DOHH2 (cell line): ENCODE measurements at regions not wholly inside any gene's neighbourhood (a gene's known extent, or its start where the extent isn't known, plus 50 kb on each side); places are given as distances from the start of the nearest gene placed in this dataset.
"Not testable (repeated sequence)": the region's sequence is repeated elsewhere in the genome, so short reads cannot be mapped to it uniquely, and the experiment has no call there.

Experiments used
- H3F3A ChIP-seq: fragments of 200-600 bp; sonication (generic), shearing (Covaris generic); 2 replicates; pipeline ENCODE4 v1.6.0; 2016; ENCODE audit warnings: antibody characterized with exemption, mild to moderate bottlenecking; ENCODE audit not compliant: control insufficient read depth, insufficient read depth
- H3K27ac ChIP-seq: fragments of 200-600 bp; sonication (generic); 2 replicates; pipeline ENCODE4 v1.5.1; 2014; ENCODE audit warnings: low read depth, mild to moderate bottlenecking, low read length, moderate library complexity
- H3K27me3 ChIP-seq: fragments of 200-600 bp; sonication (generic); 2 replicates; pipeline ENCODE4 v1.6.1; 2014; ENCODE audit warnings: mild to moderate bottlenecking, low read length, mixed read lengths; ENCODE audit not compliant: control insufficient read depth
- H3K36me3 ChIP-seq: fragments of 200-600 bp; sonication (generic); 2 replicates; pipeline ENCODE4 v1.6.1; 2014; ENCODE audit warnings: mild to moderate bottlenecking, low read length, moderate library complexity, mixed read lengths; ENCODE audit not compliant: control insufficient read depth
- H3K4me1 ChIP-seq: fragments of 200-600 bp; sonication (generic); 2 replicates; pipeline ENCODE4 v1.6.1; 2014; ENCODE audit warnings: mild to moderate bottlenecking, low read length, mixed read lengths; ENCODE audit not compliant: control insufficient read depth
- H3K4me2 ChIP-seq: fragments of 200-600 bp; sonication (generic); 2 replicates; pipeline ENCODE4 v1.6.0; 2014; ENCODE audit warnings: mild to moderate bottlenecking, low read length, moderate library complexity
- H3K4me3 ChIP-seq: fragments of 200-600 bp; sonication (generic); 2 replicates; pipeline ENCODE4 v1.5.1; 2014; ENCODE audit warnings: mild to moderate bottlenecking, low read length, mixed read lengths
- H3K79me2 ChIP-seq: fragments of 200-600 bp; sonication (generic); 2 replicates; pipeline ENCODE4 v1.6.1; 2014; ENCODE audit warnings: mild to moderate bottlenecking, low read length, mixed read lengths; ENCODE audit not compliant: control insufficient read depth
- H3K9me2 ChIP-seq: fragments of 200-600 bp; sonication (generic); replicated peaks from 2 replicates; pipeline ENCODE4 v1.6.1; 2014; ENCODE audit warnings: mild to moderate bottlenecking, low read length, mixed read lengths; ENCODE audit not compliant: control insufficient read depth
- H3K9me3 ChIP-seq: fragments of 200-600 bp; sonication (generic); 2 replicates; pipeline ENCODE4 v1.6.1; 2014; ENCODE audit warnings: antibody characterized with exemption, low read length, mixed read lengths; ENCODE audit not compliant: control insufficient read depth, insufficient read depth
- H4K20me1 ChIP-seq: fragments of 200-600 bp; sonication (generic); 2 replicates; pipeline ENCODE4 v1.6.0; 2014; ENCODE audit warnings: low read depth, mild to moderate bottlenecking, antibody characterized with exemption, low read length, moderate library complexity; ENCODE audit not compliant: control insufficient read depth, insufficient read depth
- CTCF ChIP-seq: fragments of 200-600 bp; sonication (generic); IDR thresholded peaks from one replicate; pipeline ENCODE4 v1.5.1; 2014; ENCODE audit warnings: antibody characterized with exemption, mild to moderate bottlenecking, low read depth, low read length; ENCODE audit not compliant: poor library complexity, severe bottlenecking
- EZH2phosphoT487 ChIP-seq: fragments of 200-600 bp; sonication (generic); IDR thresholded peaks from 2 replicates; pipeline ENCODE4 v1.6.1; 2017; ENCODE audit warnings: borderline replicate concordance, mild to moderate bottlenecking, antibody characterized with exemption, low read length, moderate library complexity, mixed read lengths

GRCh38 chr13:30520571-30520970 lies 54.8 kb upstream of the HMGB1 start:
- Histone ChIP-seq H3K27me3 (0 out of 2 replicates have a peak, but pooled peaks cover 2% of the 10 kb centered on the region), H3K27ac (no peak overlapping the region), H3K4me3 (no peak overlapping the region), H3K79me2 (no peaks in the 10 kb centered on the region), H4K20me1 (no peaks in the 10 kb centered on the region), H3K36me3 (no peaks in the 10 kb centered on the region), H3K4me2 (no peak overlapping the region), H3K4me1 (no peaks in the 10 kb centered on the region), H3K9me3 (no peaks in the 10 kb centered on the region), H3F3A (no peaks in the 10 kb centered on the region), H3K9me2 (no peaks in the 10 kb centered on the region)
- TF ChIP-seq EZH2phosphoT487 (no peak), CTCF (no peak)

GRCh38 chr13:30523211-30523610 lies 57.5 kb upstream of the HMGB1 start:
- Histone ChIP-seq H3K4me1 (no peaks in the 10 kb centered on the region), H3K4me2 (no peak overlapping the region), H3K27me3 (no peaks in the 10 kb centered on the region), H3K9me2 (no peaks in the 10 kb centered on the region), H3K4me3 (no peak overlapping the region), H3K79me2 (no peaks in the 10 kb centered on the region), H3K36me3 (no peaks in the 10 kb centered on the region), H3F3A (no peaks in the 10 kb centered on the region), H3K9me3 (no peaks in the 10 kb centered on the region), H4K20me1 (no peaks in the 10 kb centered on the region), H3K27ac (no peak overlapping the region)
- TF ChIP-seq EZH2phosphoT487 (no peak), CTCF (no peak)

- H3K4me1 ChIP-seq, H3K36me3 ChIP-seq, H3K9me3 ChIP-seq, H3F3A ChIP-seq, H3K27me3 ChIP-seq, H3K9me2 ChIP-seq, H3K4me3 ChIP-seq, H3K27ac ChIP-seq, H3K4me2 ChIP-seq, H3K79me2 ChIP-seq, H4K20me1 ChIP-seq: not testable (repeated sequence)
Measured at GRCh38 chr13:30523817-30524216, 58.1 kb upstream of the HMGB1 start.

GRCh38 chr13:30525212-30525611 lies 59.5 kb upstream of the HMGB1 start:
- H3K4me1 ChIP-seq, H3K27me3 ChIP-seq, H3K79me2 ChIP-seq, H3K9me2 ChIP-seq, H3K36me3 ChIP-seq, H4K20me1 ChIP-seq, H3K4me2 ChIP-seq, H3K9me3 ChIP-seq, H3F3A ChIP-seq, H3K4me3 ChIP-seq, H3K27ac ChIP-seq: not testable (repeated sequence)
